Spleen (tissue), 11 donors: ENCODE measurements at regions not wholly inside any gene's neighbourhood (a gene's known extent, or its start where the extent isn't known, plus 50 kb on each side); places are given as distances from the start of the nearest gene placed in this dataset.

Source experiments
- DNase-seq: peaks from one replicate; pipeline ENCODE4 v3.0.0-alpha.2; 2020
- H3K27ac ChIP-seq, 8 donors: fragments of 200-600 bp; sonication (generic) in 7 of 8; 1 replicate in 4 of 8; 2 replicates in 4 of 8; pipeline versions ENCODE4 v1.5.0 to v1.8.0; 2016 to 2021; ENCODE audit warnings: inconsistent platforms in 4 of 8, mild to moderate bottlenecking in 4 of 8, moderate library complexity in 1 of 8
- H3K27me3 ChIP-seq, 7 donors: fragments of 200-600 bp; sonication (generic) in 6 of 7; replicated peaks in 1 of 7; 1 replicate in 4 of 7; 2 replicates in 3 of 7; pipeline versions ENCODE4 v1.5.0 to v1.8.0; 2016 to 2021; ENCODE audit warnings: inconsistent platforms in 3 of 7, mild to moderate bottlenecking in 1 of 7
- H3K36me3 ChIP-seq, 6 donors: fragments of 200-600 bp; sonication (generic) in 5 of 6; 1 replicate in 4 of 6; 2 replicates in 2 of 6; pipeline versions ENCODE4 v1.5.0 to v1.8.0; 2016 to 2021; ENCODE audit warnings: inconsistent platforms in 2 of 6
- H3K4me1 ChIP-seq, 6 donors: fragments of 200-600 bp; sonication (generic) in 5 of 6; 1 replicate in 3 of 6; 2 replicates in 3 of 6; pipeline versions ENCODE4 v1.5.0 to v1.8.0; 2016 to 2021; ENCODE audit warnings: inconsistent platforms in 3 of 6
- H3K4me3 ChIP-seq, 8 donors: fragments of 200-600 bp; sonication (generic) in 7 of 8; 1 replicate in 4 of 8; 2 replicates in 4 of 8; pipeline versions ENCODE4 v1.5.0 to v1.8.0; 2016 to 2021; ENCODE audit warnings: inconsistent platforms in 4 of 8, mild to moderate bottlenecking in 4 of 8, moderate library complexity in 2 of 8
- H3K9me3 ChIP-seq, 8 donors: fragments of 200-600 bp; sonication (generic) in 7 of 8; 1 replicate in 4 of 8; 2 replicates in 4 of 8; pipeline versions ENCODE4 v1.5.0 to v1.8.0; 2016 to 2021; ENCODE audit warnings: inconsistent platforms in 4 of 8
- POLR2A ChIP-seq, 3 donors: fragments of 450-650 bp; IDR thresholded peaks; one replicate each; pipeline ENCODE4 v1.5.1; 2017; ENCODE audit warnings: antibody characterized with exemption in 3 of 3, mild to moderate bottlenecking in 1 of 3
- POLR2AphosphoS5 ChIP-seq, 3 donors: sonication (generic); formaldehyde crosslinking; IDR thresholded peaks; one replicate each; pipeline ENCODE4 v1.5.1; 2017; ENCODE audit warnings: antibody characterized with exemption in 3 of 3
- WGBS, 5 donors: extraction: QIAGEN DNeasy Blood & Tissue Kit in 3 of 5; methylation state at CpG; one replicate each; pipeline versions ENCODE4 v1.1.5 to v1.1.7; 2013 to 2018; 5-methylcytosine and 5-hydroxymethylcytosine counted together
- intact Hi-C: fragments of 100-400 bp; cut with DNase I; formaldehyde crosslinking; loops from one replicate; pipeline ENCODE4 v1.15.0; 2023; ENCODE audit warnings: low total_unique reads
- TF ChIP-seq, protein P1 (sequence below), 11 experiments: fragments of 200-600 bp in 7 of 11; fragments of 450-650 bp in 4 of 11; sonication (generic) in 4 of 11; IDR thresholded peaks in 8 of 11; conservative IDR thresholded peaks in 3 of 11; 1 replicate in 7 of 11; 2 replicates in 4 of 11; pipeline versions ENCODE4 v1.4.0 to v1.8.0; 2016 to 2021; ENCODE audit warnings: antibody characterized with exemption in 11 of 11, inconsistent platforms in 4 of 11, mild to moderate bottlenecking in 1 of 11
- donor health status: healthy with polysubstance abuse.
- donor health status: DM: no; HTN: no; CAD: no; lungs with moderate emphysema.
- donor health status: DM: no; HTN: no; CAD: no.
- donor health status: Bipolar disorder and iron deficiency.
- donor health status: healthy.
- donor health status: DM: no; HTN: no; CAD: no.
- donor health status: DM: yes; HTN: yes; CAD: no.

DNA sequence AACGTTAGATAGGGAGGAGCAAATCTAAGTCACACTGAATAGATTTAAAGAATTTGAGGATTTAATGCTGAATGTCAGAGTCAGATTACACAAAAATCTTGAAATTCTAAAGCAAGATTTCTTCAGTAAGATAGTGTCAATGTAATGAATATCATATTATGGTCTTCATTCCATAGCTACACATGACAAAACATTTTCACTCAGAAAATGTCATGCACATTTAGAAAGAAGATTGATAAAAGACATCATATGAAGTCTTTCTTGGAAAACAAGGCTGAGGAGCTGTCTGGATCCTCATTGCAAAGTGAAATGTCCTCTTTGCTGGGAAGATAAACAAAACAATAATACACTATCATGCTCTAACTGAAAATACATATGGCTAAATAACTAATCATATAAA, 1006.9 kb downstream of the PCDH7 start:
- Histone ChIP-seq H3K4me3 (no peak overlapping the region), H3K36me3 (no peaks in the 10 kb centered on the region), H3K27me3 (no peaks in the 10 kb centered on the region), H3K27ac (no peak overlapping the region), H3K9me3 (peaks cover 0 to 16% (median 0%) of the 10 kb centered on the region in 8 donors), H3K4me1 (no peaks in the 10 kb centered on the region)
- no peak for TF ChIP-seq POLR2A (IDR thresholded peaks at IDR 0.05)
- TF ChIP-seq POLR2AphosphoS5 (IDR thresholded peaks at IDR 0.05), result no peak
- TF ChIP-seq, protein P1, sequence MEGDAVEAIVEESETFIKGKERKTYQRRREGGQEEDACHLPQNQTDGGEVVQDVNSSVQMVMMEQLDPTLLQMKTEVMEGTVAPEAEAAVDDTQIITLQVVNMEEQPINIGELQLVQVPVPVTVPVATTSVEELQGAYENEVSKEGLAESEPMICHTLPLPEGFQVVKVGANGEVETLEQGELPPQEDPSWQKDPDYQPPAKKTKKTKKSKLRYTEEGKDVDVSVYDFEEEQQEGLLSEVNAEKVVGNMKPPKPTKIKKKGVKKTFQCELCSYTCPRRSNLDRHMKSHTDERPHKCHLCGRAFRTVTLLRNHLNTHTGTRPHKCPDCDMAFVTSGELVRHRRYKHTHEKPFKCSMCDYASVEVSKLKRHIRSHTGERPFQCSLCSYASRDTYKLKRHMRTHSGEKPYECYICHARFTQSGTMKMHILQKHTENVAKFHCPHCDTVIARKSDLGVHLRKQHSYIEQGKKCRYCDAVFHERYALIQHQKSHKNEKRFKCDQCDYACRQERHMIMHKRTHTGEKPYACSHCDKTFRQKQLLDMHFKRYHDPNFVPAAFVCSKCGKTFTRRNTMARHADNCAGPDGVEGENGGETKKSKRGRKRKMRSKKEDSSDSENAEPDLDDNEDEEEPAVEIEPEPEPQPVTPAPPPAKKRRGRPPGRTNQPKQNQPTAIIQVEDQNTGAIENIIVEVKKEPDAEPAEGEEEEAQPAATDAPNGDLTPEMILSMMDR (IDR thresholded peaks at IDR 0.05 in 8 of 11, conservative IDR thresholded peaks at IDR 0.05 in 3 of 11), result no peak
- 56 to 74% (median 64%) methylated on average over 1 of the region's 1 CpG for WGBS, 5 donors
- intact Hi-C loops, result no loop called here
- DNase-seq, result no peak

DNA sequence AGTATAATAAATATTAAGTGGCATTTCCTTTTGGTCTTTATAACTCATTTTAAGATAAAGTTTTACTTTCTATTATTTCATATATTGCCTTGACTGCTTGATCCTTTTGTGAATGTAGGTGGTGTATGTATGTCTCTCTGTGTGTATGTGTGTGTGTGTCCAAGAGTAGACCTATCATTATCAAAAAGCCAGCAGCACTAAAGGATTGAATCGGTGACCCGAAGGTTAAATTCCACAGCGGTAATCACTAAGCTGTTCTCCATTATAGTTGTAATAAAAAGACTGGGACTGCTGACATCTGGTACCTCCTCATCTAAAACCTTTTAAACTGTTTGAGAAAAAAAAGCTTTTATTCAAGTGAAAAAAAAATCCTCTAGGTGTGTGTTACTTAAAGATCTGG, 1014.8 kb downstream of the PCDH7 start:
- no peaks in the 10 kb centered on the region for H3K27me3 ChIP-seq
- H3K36me3 ChIP-seq, result no peaks in the 10 kb centered on the region
- peaks cover 0 to 8% (median 3%) of the 10 kb centered on the region in 8 donors for H3K9me3 ChIP-seq
- H3K27ac ChIP-seq, result no peak overlapping the region
- 93 to 95% (median 93%) methylated on average over 3 of the region's 3 CpGs for WGBS, 5 donors
- TF ChIP-seq POLR2AphosphoS5 (IDR thresholded peaks at IDR 0.05), result no peak
- TF ChIP-seq, protein P1 (IDR thresholded peaks at IDR 0.05 in 8 of 11, conservative IDR thresholded peaks at IDR 0.05 in 3 of 11), result no peak
- TF ChIP-seq POLR2A (IDR thresholded peaks at IDR 0.05), result no peak
- H3K4me3 ChIP-seq, result no peak overlapping the region
- H3K4me1 ChIP-seq, result no peaks in the 10 kb centered on the region
- intact Hi-C loops, result no loop called here
- no peak for DNase-seq

- intact Hi-C loops, result no loop called here
- DNase-seq, result no peak
Observed at GRCh38 chr4:31737419-31737818, 1017.2 kb downstream of the PCDH7 start.

DNA sequence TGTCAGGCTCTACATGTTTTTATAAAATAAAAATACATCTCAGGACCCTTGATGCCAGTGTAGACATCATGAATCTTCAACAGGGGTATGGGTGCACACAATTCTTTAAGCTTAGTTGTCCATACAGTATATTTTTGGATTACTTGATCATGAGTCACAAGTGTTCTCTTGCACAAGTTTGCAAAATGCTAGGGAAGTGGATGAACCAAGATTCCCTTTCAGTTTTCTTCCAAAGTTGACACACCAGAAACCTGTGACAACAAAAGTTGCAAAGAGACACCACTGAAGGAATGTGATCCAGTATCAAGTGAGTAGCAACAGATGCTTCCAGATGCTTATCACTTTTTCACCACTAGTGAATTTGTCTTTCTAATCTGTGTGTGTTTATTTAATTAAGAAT, 1021.2 kb downstream of the PCDH7 start:
- Histone ChIP-seq H3K36me3 (no peaks in the 10 kb centered on the region), H3K27me3 (no peaks in the 10 kb centered on the region), H3K9me3 (peaks cover 0 to 8% (median 0%) of the 10 kb centered on the region in 8 donors), H3K4me1 (no peaks in the 10 kb centered on the region), H3K27ac (no peak overlapping the region), H3K4me3 (no peak overlapping the region)
- no peak for DNase-seq
- TF ChIP-seq POLR2AphosphoS5 (IDR thresholded peaks at IDR 0.05) (no peak), POLR2A (IDR thresholded peaks at IDR 0.05) (no peak)
- TF ChIP-seq, protein P1 (IDR thresholded peaks at IDR 0.05 in 8 of 11, conservative IDR thresholded peaks at IDR 0.05 in 3 of 11), result no peak
- intact Hi-C loops, result no loop called here

More at GRCh38 chr4:31737419-31737818, 1017.2 kb downstream of the PCDH7 start:
- H3K9me3 ChIP-seq, result peaks cover 0 to 8% (median 0%) of the 10 kb centered on the region in 8 donors
- no peaks in the 10 kb centered on the region for H3K27me3 ChIP-seq
- peak overlapping the region in 1 of 8 donors; percentile 8 for H3K27ac ChIP-seq
- H3K36me3 ChIP-seq, result no peaks in the 10 kb centered on the region
- no peaks in the 10 kb centered on the region for H3K4me1 ChIP-seq
- WGBS, 5 donors, result 6 to 25% (median 20%) methylated on average over 3 of the region's 3 CpGs
- H3K4me3 ChIP-seq, result no peak overlapping the region
- TF ChIP-seq, protein P1 (IDR thresholded peaks at IDR 0.05 in 8 of 11, conservative IDR thresholded peaks at IDR 0.05 in 3 of 11), result no peak
- TF ChIP-seq POLR2A (IDR thresholded peaks at IDR 0.05), result no peak
- no peak for TF ChIP-seq POLR2AphosphoS5 (IDR thresholded peaks at IDR 0.05)
